ENCODE measurements at regions not wholly inside any gene's neighbourhood (a gene's known extent, or its start where the extent isn't known, plus 50 kb on each side); places are given as distances from the start of the nearest gene placed in this dataset.

- TF ChIP-seq, protein P1, sequence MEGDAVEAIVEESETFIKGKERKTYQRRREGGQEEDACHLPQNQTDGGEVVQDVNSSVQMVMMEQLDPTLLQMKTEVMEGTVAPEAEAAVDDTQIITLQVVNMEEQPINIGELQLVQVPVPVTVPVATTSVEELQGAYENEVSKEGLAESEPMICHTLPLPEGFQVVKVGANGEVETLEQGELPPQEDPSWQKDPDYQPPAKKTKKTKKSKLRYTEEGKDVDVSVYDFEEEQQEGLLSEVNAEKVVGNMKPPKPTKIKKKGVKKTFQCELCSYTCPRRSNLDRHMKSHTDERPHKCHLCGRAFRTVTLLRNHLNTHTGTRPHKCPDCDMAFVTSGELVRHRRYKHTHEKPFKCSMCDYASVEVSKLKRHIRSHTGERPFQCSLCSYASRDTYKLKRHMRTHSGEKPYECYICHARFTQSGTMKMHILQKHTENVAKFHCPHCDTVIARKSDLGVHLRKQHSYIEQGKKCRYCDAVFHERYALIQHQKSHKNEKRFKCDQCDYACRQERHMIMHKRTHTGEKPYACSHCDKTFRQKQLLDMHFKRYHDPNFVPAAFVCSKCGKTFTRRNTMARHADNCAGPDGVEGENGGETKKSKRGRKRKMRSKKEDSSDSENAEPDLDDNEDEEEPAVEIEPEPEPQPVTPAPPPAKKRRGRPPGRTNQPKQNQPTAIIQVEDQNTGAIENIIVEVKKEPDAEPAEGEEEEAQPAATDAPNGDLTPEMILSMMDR (IDR thresholded peaks at IDR 0.05), result no peak
- TF ChIP-seq POLR2A (IDR thresholded peaks at IDR 0.05), result no peak
Observed at GRCh38 chr2:8495189-8495989, 186.5 kb upstream of the ID2 start.
